ENCODE measurements at regions not wholly inside any gene's neighbourhood (a gene's known extent, or its start where the extent isn't known, plus 50 kb on each side); places are given as distances from the start of the nearest gene placed in this dataset.

DNA sequence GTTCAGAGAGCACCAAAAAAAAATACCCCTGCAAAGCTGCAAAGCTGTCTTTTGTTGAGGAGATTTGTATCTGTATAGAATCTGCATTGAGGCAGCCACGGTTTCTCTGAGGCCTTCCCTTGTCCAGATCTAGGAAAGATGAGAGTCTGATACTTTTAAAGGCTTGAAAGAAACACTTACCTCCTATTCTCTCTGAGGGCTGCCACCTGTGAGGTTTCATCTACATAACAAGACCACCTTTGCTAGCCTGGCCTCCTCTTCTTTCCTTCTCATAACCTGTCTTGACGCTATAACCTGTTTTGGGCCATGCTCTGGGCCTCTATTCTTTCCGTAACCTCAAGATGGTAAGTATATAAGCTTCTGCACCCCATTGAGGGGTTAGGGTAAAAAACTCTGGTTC lies 779.6 kb upstream of the HTR2C start:
- TF ChIP-seq CTCF (IDR thresholded peaks at IDR 0.05) (no peak), POLR2A (IDR thresholded peaks at IDR 0.05) (no peak)

All from tibial nerve (tissue), 3 donors.